OCI-LY3 (cell line): ENCODE measurements at regions not wholly inside any gene's neighbourhood (a gene's known extent, or its start where the extent isn't known, plus 50 kb on each side); places are given as distances from the start of the nearest gene placed in this dataset.
"Not testable (repeated sequence)": the region's sequence is repeated elsewhere in the genome, so short reads cannot be mapped to it uniquely, and the experiment has no call there.

Experiments
- H2AFZ ChIP-seq: fragments of 200-600, 300-600 bp; shearing (Covaris generic); 2 replicates; pipeline ENCODE4 v1.6.0; 2014; ENCODE audit warnings: antibody characterized with exemption, low read depth, low read length
- H3K27ac ChIP-seq: fragments of 200-600, 300-600 bp; sonication (generic); 2 replicates; pipeline ENCODE4 v1.5.1; 2014; ENCODE audit warnings: mild to moderate bottlenecking, low read length, moderate library complexity, mixed read lengths
- H3K27me3 ChIP-seq: fragments of 200-600, 300-600 bp; sonication (generic); 2 replicates; pipeline ENCODE4 v1.6.1; 2014; ENCODE audit warnings: low read depth, low read length, mixed read lengths
- H3K36me3 ChIP-seq: fragments of 200-600, 300-600 bp; sonication (generic); replicated peaks from 2 replicates; pipeline ENCODE3; 2014; ENCODE audit warnings: low read depth, low read length, mixed read lengths
- H3K4me1 ChIP-seq: fragments of 300-600, 200-600 bp; sonication (generic); 2 replicates; pipeline ENCODE4 v1.6.1; 2014; ENCODE audit warnings: low read length, mixed read lengths
- H3K4me2 ChIP-seq: fragments of 200-600, 300-600 bp; sonication (generic); 2 replicates; pipeline ENCODE4 v1.6.1; 2014; ENCODE audit warnings: low read length, mixed read lengths
- H3K4me3 ChIP-seq: fragments of 300-600, 200-600 bp; sonication (generic); 2 replicates; pipeline ENCODE4 v1.5.1; 2014; ENCODE audit warnings: antibody characterized with exemption, mild to moderate bottlenecking, low read length, moderate library complexity
- H3K79me2 ChIP-seq: fragments of 300-600, 200-600 bp; shearing (Covaris generic); 2 replicates; pipeline ENCODE4 v1.6.1; 2014; ENCODE audit warnings: mild to moderate bottlenecking, low read length, mixed read lengths
- H3K9ac ChIP-seq: fragments of 300-600, 200-600 bp; shearing (Covaris generic); 2 replicates; pipeline ENCODE4 v1.6.0; 2014; ENCODE audit warnings: mild to moderate bottlenecking, low read length, moderate library complexity
- H3K9me3 ChIP-seq: fragments of 200-600, 300-600 bp; shearing (Covaris generic); 2 replicates; pipeline ENCODE4 v1.6.1; 2014; ENCODE audit warnings: low read length, mixed read lengths; ENCODE audit not compliant: insufficient read depth
- H4K20me1 ChIP-seq: fragments of 200-600, 300-600 bp; sonication (generic); 2 replicates; pipeline ENCODE4 v1.6.1; 2016; ENCODE audit warnings: low read length, mixed read lengths; ENCODE audit not compliant: insufficient read depth
- CTCF ChIP-seq: fragments of 200-600, 300-600 bp; sonication (generic); IDR thresholded peaks from 2 replicates; pipeline ENCODE4 v1.5.1; 2014; ENCODE audit warnings: antibody characterized with exemption, low read length, low read depth
- EZH2phosphoT487 ChIP-seq: fragments of 200-600 bp; shearing (Covaris generic); IDR thresholded peaks from 2 replicates; pipeline ENCODE4 v1.6.1; 2018; ENCODE audit warnings: antibody characterized with exemption, mixed run types, low read depth

GRCh38 chr7:5121256-5121655 lies 68.8 kb upstream of the WIPI2 start:
- H3K9me3 ChIP-seq, H4K20me1 ChIP-seq, H3K79me2 ChIP-seq, H3K4me2 ChIP-seq, H3K4me3 ChIP-seq, H3K9ac ChIP-seq, H3K27me3 ChIP-seq, H3K27ac ChIP-seq, H3K4me1 ChIP-seq, H3K36me3 ChIP-seq, H2AFZ ChIP-seq: not testable (repeated sequence)

- H3K36me3 ChIP-seq, H4K20me1 ChIP-seq, H3K79me2 ChIP-seq, H3K27me3 ChIP-seq, H3K9ac ChIP-seq, H2AFZ ChIP-seq, H3K4me1 ChIP-seq, H3K4me2 ChIP-seq, H3K9me3 ChIP-seq, H3K27ac ChIP-seq, H3K4me3 ChIP-seq: not testable (repeated sequence)
Measured at GRCh38 chr7:5131238-5131637, 58.8 kb upstream of the WIPI2 start.

DNA sequence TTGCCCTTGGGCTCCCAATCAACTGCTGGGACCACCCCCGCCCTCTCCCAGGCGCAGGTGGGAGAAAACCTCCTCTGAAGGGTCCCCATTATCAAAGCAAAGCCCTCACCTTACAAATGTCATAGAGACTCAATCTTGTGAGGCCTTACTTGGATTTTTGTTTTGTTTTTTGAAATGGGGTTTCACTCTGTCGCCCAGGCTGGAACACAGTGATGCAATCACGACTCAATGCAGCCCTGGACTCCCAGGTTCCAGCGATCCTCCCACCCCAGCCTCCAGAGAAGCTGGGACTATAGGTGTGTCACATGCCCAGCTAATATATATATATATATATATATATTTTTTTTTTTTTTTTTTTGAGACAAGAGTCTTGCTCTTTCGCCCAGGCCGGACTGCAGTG lies 57.5 kb upstream of the WIPI2 start:
- no peak overlapping the region for H3K4me3 ChIP-seq
- H2AFZ ChIP-seq: no peak overlapping the region
- no peak overlapping the region for H3K27ac ChIP-seq
- TF ChIP-seq CTCF (no peak), EZH2phosphoT487 (no peak)
- no peaks in the 10 kb centered on the region for H3K79me2 ChIP-seq
- no peak overlapping the region for H3K4me2 ChIP-seq
- no peaks in the 10 kb centered on the region for H4K20me1 ChIP-seq
- no peaks in the 10 kb centered on the region for H3K4me1 ChIP-seq
- no peak overlapping the region for H3K9ac ChIP-seq
- H3K9me3 ChIP-seq: no peaks in the 10 kb centered on the region
- H3K27me3 ChIP-seq: no peaks in the 10 kb centered on the region
- H3K36me3 ChIP-seq: no peaks in the 10 kb centered on the region

GRCh38 chr7:5139998-5140397 lies 50.0 kb upstream of the WIPI2 start:
- Histone ChIP-seq H3K9ac (no peak overlapping the region), H3K27ac (no peak overlapping the region), H3K4me2 (no peak overlapping the region), H3K4me3 (no peak overlapping the region), H2AFZ (no peak overlapping the region), H3K36me3 (no peaks in the 10 kb centered on the region), H4K20me1 (no peaks in the 10 kb centered on the region), H3K4me1 (peaks cover 12% of the 10 kb centered on the region), H3K9me3 (no peaks in the 10 kb centered on the region), H3K27me3 (no peaks in the 10 kb centered on the region), H3K79me2 (no peaks in the 10 kb centered on the region)
- TF ChIP-seq CTCF: peak; percentile 51
- TF ChIP-seq EZH2phosphoT487: no peak
